HK-2 (cell line): ENCODE measurements at regions not wholly inside any gene's neighbourhood (a gene's known extent, or its start where the extent isn't known, plus 50 kb on each side); places are given as distances from the start of the nearest gene placed in this dataset.

Source experiments
- DNase-seq: peaks from one replicate; pipeline ENCODE4 v3.0.0-alpha.2; 2018; ENCODE audit not compliant: unreplicated experiment

DNA sequence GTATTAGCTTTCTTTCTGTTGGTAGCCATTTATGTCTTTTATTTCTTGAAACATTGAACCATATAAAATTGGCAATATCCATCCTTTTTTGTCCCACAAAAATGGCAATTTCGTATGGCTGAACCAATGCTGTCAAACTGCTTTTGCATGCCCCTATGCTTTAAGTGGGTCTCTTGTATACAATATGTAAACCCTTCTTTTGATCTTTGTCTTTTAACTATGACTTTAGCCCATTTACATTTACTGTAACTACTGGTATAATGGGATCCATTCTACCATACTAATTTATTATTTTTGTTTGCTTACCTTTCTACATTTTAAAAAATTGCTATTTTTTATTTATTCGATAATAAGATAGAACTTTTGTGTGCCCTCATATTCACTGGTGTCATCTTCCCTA, 93.4 kb downstream of the TENT4A start:
- no peak for DNase-seq

DNA sequence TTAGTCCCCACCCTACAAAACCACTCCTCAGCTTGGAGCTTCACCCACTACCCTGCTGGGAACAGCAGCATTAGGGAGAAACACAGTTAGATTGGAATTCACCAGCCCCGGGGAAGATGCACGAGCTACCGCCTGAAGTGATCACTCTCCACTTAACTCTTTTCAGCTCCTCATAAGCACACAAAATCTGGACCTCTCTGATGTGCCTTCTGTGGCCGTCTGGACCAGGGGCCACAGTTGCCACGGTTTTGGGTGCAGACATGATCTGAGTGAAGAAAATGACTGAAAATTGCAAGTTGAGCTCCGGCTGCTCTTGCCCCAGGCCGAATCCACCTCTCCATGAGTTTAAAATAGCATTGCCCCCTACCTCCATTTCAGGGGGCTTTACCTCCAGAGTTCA, 95.2 kb downstream of the TENT4A start:
- DNase-seq: no peak

DNA sequence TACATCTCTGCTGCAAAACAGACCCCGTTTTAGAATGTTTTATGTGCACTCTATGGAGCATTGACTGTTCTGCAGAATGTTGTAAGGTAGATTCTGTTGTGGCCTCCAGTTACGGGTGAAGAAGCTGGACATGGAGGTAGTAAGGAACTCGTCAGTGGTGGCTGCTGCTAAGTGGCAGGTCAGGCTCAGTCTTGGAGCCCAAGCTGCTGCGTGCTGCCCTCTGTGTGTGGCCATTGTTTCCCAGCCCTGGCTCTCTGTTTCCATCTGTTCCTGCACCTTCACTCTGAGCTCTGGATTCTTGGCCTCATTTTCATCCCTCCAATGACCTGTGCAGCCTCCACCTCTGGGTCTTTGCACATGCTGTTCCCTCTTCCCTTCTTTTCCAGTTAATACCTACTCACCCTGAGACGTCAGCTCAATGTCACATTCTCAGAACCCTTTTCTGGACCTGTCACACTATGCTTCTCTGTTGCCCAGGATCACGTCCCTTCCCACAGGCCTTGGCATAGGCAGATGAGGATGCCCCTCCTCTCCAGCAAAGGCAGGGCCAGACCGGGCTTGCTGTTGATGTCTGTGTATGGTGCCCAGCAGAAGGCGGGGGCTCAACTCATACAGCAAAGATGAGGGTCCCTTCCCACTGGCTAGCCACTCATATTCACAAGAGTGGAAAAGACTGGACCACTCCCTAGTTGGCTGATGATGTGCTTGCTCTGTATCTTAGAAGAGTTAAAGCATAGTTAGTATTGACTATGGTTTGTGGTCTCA, 97.6 kb downstream of the TENT4A start:
- no peak for DNase-seq

DNA sequence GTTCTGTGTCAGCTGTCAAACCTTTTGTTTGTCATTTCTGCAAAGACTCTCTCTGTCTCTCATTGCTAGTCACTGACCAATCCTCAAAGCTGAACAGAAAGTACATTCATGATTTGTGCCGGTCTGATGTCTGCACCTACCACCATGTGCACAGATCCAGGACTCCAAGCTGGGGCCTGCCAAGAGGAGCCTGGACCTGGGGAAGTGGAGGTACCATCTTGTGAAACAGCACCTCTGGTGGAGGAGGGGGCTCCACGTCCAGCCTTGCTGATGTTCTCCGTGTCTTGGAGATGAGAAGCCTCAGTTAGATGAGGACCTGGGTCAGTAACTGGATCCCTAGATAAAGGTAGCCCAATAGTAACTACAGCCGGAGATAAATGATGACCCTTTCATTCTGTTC, 98.9 kb downstream of the TENT4A start:
- DNase-seq: no peak

DNA sequence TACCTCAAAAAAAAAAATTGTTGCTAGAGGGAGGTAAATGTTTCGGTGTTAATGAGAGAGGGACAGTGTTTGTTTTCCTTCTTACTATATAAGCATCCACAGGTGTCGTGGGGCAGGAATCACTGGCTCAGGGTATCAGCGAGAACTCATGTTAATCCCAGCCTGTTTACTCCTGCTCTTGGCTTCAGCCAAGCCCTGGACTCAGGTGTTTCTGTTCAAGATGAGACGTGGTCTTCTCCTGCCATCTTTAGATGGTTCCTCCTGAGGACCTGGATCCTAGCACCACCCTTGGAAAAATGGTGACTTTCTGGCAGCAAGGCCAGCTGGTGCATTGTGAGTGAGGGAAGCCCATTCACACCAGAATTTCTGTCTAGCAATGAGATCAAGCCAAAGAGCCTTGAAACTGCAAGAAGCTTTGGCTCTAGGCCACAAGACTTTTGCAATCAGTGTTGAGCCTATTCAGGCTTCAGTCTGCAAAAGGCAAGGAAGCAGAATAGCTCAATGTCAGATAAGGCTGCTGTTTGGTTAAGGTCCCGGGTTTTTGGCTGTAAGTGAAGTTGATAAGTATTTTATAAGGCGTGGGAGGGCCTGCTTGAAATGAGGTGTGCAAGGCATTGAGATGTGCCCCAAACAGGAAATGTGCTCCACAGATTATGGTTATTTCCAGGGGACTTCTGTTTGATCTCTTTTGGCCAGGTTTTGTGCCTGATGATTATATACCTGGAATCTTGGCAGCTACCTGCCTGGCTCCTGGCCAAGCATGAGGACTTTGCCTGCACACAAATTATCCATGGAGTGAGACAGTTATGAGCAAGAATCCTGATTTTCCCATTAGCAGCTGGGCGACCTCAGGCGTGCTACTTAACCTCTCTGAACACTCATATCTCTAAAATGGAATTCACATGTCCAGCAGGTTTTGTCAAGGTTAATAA, 99.8 kb downstream of the TENT4A start:
- no peak for DNase-seq

DNA sequence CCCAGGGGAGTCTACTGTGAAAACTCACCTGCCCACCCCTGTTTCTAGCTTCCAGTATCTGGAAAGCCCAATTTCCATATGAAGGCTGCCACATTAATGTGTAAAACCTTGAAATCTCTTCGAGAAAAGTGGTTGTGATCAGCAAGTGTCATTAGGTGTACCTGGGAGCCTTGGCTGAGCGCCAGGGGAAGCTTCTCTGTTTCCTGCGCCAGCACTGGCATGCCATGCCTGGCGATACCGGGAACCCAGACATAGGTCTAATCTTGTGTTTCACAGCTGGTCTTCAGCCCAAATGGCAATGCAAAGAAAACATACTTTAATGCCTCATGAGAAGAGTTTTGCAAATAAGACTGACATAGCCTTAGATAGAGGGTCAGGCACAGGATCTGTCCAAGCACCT, 101.6 kb downstream of the TENT4A start:
- no peak for DNase-seq

DNA sequence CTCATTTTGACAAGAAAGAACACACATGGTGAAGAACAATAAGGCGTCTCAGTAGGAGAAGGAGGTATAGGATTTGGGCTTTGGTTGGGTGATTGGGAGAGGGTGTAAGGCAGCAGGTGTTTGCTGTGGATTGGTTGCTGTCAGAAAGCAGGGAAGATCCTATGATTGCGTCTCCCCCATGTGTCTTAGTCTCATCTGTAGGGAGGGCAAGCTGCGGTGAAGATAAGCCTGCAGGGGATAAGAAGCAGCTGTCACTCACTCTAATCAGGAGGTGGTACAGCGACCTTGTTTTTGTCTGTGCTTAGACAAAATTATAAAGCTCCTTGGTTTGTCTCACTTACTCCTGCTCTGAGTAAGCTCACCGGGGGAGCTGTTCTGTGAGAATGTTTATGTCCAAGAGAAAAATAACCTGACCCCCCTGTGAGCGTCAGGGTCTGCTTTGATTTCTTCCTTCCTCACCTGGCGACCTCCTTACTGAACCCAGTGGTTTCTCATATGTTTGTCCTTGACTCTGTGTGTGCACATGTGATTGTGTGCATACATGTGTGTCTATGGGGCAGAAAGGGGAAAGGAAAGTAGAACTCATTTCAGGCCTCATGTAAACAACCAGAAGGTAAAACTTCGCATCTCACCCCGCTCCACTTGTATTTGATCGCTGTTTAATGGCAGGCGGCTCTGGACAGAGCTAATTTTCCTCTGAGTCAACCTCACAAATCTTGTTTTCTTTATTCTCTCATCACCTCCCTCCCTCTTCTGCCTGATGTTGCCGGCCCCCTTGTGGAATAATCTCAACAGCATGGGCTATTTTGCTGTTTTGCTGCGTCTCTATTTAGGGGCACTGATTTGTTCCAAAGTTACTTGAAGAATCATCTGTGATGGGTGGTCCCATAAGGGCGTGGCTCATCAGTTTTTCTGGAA, 105.6 kb downstream of the TENT4A start:
- no peak for DNase-seq

DNA sequence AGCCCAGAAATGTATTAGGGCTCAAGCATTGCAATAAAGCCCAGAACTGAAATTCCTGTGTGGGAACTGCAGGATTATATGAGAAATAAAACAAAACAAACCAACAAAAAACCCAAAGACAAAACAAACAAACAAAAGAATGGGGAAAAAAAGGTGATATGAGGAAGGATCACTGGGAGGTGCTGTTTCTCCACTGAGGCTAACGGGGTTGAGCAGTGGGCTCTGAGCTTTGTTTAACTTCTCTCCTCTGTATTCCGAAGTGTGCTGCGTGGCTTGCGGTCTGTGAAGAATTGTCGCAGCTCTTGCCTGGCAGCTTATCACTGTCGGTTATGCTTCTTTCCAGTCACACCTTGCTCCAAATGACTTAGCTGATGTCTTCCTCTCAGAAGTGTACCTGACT, 106.3 kb downstream of the TENT4A start:
- no peak for DNase-seq

DNA sequence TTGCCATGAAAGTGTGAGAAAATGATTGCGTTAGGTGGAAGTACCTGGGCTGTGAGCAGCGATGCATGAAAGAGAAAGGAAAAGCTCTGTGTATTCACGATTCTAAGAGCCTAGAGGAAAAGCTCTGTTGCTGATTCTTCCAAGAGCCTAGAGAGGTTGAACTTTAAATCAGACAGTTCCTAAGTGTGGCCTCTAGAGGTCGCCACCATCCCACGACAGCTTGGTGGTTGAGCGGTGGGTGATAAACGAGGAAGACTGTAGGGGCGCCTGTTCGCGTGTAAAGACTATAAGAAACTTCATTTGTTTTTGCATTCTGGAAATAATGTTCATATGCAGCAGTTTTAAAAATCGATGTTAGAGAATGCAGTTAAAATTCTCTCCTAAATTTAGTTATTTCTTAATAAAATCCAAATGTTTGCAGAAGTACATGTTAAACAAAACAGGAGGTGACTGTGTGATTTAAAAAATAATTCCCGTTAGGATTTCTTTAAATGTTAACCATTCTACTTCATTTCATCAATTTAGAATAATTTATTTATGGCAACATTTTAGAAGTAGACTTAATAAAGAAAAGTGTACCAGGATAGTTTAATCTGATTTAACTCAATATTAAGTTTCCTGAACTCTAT, 107.7 kb downstream of the TENT4A start:
- peak; percentile 46 for DNase-seq

DNA sequence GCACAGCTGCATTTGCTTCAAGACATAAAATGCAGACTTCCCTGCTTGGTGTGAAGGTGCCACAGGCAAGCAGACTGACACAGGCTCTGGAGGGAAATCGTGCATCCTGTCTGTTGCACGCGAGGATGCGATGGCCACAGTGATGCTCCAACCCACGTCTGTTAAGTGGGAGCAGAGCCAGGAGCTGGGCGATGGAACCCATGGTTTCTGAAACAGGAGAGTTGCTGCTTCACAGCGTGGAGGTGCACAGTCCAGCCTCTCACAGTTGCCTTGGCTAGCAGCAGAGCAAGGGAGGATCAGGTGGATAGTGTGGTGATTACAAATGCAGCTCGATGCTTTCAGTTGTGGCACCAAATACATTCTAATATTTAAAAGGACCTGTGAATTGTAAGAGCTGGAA, 108.8 kb downstream of the TENT4A start:
- no peak for DNase-seq

DNA sequence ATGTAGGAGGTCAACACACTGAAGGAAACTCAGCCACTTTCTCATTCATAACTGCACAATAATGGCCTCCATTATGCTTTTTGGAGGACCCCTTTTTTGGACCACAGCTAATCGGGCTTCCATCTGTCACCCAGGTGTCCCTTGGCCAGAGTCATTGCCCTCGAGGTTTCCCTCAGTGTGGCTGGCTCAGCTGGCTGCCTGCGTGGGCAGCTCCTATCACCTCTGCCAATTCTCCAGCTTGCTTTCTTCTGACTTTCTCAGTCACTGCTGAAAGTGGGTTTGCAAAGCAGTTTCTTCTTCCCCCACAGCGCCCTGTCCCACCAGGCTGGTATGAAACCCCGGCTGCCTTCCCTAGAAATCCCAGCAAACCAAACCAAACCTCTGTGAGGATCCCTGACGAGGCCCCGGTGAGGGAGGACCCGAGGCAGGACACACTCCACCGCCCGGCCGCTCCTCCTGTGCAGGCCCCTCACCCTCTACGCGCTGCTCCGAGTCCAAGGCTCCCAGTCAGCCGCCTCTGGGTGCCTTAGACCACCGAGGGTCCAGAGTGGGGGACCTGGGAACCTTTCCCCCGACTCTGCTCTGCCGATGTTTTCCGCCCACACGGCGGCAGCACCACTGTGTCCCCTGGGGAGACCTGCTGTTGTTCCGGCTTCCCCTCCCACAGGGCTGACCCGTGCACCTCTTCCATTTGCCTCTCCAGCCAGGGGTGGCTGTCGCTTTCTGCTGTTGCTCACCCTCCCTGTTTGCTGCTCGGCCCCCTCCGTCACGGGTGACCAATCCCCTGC, 109.5 kb downstream of the TENT4A start:
- no peak for DNase-seq

DNA sequence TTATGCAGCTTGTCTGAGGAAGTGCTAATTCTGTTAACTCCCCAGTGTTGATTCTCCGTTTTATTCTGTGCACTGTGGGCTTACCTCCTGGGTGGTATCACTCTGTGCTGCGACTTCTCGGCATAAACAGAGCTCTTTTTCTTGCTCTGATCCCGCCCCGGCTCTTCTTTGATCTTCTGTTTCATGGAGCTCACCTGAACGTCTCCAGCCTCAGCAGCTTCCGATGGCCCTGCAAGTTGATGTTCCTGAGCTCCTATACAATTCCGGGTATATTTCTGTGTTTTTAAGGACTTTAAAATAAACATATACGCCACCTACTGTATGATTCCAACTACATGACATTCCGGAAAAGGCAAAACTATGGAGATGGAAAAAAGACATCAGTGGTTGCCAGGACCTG, 110.8 kb downstream of the TENT4A start:
- no peak for DNase-seq

DNA sequence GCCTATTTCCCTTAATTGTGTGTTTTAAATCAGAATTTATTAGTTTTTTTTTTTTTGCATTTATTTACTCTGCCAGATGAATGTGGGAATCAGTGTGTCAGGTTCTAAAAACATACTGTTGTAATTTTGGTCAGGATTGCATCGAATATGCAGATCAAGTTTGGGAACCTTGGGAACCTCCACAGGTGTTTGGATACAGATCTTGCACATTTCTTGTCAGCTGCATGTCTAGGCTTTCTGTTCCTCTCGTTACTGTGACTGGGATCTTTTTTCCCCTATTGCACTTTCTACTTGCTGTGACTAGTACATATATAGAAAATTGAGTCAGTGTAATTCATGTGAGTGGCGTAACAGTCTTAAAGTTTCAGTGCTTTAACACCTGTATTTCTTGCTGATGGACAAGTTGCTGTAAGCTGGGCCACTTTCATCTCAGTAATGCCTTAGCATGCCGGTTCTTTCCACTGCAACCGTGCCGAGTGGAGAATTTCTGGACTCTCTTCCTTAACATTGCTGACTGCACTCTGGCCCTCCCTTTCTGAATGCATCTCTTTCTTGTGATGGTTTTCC, 112.5 kb downstream of the TENT4A start:
- DNase-seq: no peak

DNA sequence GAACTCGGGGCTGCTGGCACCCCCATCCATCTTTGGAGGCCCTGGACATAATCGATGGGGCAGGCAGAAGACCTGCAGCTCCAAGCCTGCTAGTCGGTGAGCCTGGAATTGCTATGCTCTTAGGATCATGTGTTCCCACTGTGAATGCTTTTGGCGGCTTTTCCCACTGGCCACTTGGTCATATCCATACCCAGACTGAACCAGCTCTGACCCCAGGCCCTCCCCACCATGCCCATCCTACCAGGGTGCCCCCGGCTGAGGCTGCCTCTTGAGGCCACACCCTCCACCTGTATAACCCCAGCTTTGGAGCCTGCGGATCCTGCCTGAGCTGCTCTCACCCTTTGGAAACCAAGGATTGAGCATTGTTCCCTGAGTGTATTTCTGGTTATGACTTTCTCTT, 113.5 kb downstream of the TENT4A start:
- no peak for DNase-seq

DNA sequence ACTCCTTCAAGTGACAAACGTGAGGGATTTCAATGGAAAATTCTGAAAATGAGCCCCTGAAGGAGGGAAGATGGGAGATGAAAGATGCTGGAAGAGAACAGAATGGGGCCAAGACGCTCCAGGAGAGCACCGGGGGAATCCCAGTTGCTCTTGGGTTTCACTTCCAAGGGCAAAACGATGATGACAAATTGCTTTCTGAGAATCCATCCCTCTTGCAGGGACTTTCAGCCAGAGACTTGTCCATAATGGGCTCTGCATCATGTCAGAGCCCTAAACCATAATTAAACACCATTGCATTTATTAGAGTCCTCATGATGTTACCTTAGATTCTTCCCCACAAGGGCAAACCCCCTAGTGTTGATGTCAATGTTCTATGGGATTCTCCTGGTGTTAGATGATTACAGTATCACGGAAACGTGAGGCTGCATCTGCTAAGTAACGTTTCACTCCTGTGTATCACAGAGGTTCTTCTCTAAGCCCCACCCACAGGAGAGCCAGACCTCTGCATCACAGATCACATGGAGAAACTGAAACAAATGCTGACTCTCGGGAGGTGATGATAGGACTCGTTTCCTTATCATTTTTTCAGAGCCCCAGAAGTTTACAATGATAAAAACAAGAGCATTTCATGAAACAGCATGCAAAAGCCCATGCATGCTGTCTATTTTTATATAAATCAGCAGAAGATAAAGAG, 114.4 kb downstream of the TENT4A start:
- no peak for DNase-seq

DNA sequence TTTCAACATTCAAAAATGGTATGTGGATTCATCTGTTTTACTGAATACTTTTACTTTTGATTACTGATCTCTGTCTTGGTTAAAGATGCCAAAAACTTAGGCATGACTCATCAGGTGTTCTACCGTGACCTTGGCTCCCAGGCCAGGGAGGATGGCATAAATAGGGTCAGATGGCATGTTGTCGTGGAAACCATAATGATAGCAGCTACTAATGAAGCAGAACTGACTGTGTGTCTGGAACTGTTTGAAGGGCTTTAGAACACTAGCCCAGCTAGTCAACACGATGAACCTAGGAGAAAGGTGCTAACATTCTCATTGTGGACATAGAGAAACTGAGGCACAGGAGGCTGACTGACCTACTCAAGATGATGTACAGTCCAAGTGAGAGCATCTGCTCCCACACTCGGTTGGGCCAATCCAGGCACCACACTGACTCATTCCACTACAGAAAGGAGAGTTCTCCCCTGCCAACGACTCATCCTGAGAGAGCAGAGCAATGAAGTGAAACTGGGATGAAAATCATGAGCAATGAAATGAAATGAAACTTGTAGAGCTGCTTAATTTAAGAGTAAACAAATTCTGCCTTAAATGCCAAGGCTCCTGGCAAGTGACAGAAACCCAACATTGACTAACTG, 116.0 kb downstream of the TENT4A start:
- DNase-seq: peak; percentile 20

DNA sequence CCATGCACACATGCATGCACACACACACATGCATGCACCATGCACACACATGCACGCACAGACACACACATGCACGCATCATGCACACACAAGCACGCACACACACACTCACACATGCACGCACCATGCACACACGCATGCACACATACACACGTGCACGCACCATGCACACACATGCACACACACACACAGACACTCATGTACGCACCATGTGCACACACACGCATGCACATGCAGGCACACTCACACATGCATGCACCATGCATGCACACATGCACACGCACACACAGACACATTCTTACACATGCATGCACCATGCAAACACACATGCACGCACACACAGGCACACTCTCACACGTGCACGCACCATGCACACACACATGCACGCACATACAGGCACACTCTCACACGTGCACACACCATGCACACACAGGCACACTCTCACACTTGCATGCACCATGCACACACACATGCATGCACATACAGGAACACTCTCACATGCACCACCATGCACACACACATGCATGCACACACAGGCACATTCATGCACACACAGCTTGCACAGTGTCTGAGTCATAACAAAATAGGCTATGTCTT, 117.5 kb downstream of the TENT4A start:
- DNase-seq: no peak

DNA sequence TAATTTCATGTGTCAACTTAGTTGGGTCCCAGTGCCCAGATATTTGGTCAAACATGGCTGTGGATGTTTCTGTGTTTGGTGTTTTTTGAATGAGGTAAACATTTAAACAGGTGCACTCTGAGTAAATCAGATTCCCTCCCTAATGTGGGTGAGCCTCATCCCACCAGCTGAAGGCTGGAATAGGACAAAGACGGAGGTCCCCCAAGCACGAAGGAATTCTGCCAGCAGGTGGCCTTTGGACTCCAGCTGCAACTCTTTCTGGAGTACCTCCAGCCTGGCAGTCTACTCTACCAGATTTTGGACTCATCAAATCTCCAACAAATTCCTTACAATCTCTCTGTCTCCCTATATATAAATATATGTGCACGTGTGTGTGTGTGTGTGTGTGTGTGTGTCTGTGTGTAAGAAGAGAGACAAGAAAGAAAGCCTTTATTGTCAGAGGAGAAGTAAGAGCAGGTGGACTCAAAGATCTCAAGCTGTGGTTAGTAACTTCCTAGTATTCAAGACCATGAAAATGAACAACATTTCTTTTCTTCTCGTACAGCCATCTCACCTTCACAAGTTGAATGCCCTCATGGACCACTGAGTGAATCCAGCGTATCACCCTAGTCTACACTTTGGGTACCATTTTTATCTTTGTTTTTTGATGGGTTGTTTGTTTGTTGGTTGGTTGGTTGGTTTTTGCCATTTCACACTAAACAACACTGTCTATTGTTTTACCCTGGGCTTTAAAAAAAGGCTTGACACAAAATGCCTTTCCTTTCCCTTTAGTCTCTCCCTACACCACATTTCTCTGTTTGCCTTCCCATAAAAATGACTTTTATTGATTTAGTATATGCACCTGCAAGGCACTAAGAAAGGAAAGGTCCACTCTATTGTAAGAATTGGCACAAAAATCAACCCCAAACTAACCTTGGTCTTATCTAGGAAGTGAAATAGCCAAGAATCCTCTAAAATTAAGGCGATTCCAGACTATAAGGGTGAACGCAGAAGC, 118.7 kb downstream of the TENT4A start:
- no peak for DNase-seq
